Left ventricle myocardium inferior (tissue), 1 donor: ENCODE measurements at regions not wholly inside any gene's neighbourhood (a gene's known extent, or its start where the extent isn't known, plus 50 kb on each side); places are given as distances from the start of the nearest gene placed in this dataset.

ENCODE experiments used
- DNase-seq: peaks from one replicate; pipeline ENCODE4 v3.0.0-alpha.2; 2020
- H3K27ac ChIP-seq: fragments of 200-600 bp; replicated peaks from 2 replicates; pipeline ENCODE4 v1.8.0; 2021
- H3K27me3 ChIP-seq: fragments of 200-600 bp; 2 replicates; pipeline ENCODE4 v1.8.0; 2021; ENCODE audit warnings: low read depth
- H3K36me3 ChIP-seq: fragments of 200-600 bp; 2 replicates; pipeline ENCODE4 v1.8.0; 2021
- H3K4me1 ChIP-seq: fragments of 200-600 bp; 2 replicates; pipeline ENCODE4 v1.8.0; 2021
- H3K4me3 ChIP-seq: fragments of 200-600 bp; 2 replicates; pipeline ENCODE4 v1.8.0; 2021; ENCODE audit warnings: mild to moderate bottlenecking, moderate library complexity
- H3K9me3 ChIP-seq: fragments of 200-600 bp; replicated peaks from 2 replicates; pipeline ENCODE4 v1.8.0; 2021
- intact Hi-C: fragments of 100-400 bp; cut with micrococcal nuclease; formaldehyde crosslinking; loops from one replicate; pipeline ENCODE4 v1.11.0; 2022
- TF ChIP-seq, protein P1 (sequence below): fragments of 200-600 bp; IDR thresholded peaks from 2 replicates; pipeline ENCODE4 v1.8.0; 2021; ENCODE audit warnings: antibody characterized with exemption, mild to moderate bottlenecking, borderline replicate concordance
- donor health status: DM: no; HTN: yes; CAD: no; lungs with severe emphysema.

DNA sequence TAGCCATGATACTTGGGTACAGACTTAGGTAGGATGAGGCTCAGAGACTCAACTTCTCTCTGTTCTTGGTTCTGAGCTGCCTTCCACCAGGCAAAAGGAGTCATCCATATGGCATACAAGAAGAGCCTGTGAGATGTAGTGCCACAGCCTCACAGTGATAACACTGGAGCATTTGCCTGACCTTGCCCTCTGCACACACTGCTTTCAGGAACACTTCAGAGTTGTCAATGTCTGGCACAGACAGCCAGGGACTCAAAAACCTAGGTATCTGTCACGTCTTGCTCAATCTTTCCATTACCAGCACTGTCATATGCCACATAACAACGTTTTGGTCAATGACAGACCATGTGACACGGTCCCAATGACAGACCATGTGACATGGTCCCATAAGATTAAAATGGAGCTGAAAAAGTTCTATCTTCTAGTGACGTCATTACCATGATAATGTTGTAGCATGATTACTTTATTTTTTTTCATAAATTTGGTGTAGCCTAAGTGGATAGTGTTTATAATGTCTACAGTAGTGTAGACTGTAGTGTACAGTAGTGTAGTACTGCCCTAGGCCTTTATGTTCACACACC is 199.9 kb upstream of the CTTNBP2NL start:
- TF ChIP-seq, protein P1, sequence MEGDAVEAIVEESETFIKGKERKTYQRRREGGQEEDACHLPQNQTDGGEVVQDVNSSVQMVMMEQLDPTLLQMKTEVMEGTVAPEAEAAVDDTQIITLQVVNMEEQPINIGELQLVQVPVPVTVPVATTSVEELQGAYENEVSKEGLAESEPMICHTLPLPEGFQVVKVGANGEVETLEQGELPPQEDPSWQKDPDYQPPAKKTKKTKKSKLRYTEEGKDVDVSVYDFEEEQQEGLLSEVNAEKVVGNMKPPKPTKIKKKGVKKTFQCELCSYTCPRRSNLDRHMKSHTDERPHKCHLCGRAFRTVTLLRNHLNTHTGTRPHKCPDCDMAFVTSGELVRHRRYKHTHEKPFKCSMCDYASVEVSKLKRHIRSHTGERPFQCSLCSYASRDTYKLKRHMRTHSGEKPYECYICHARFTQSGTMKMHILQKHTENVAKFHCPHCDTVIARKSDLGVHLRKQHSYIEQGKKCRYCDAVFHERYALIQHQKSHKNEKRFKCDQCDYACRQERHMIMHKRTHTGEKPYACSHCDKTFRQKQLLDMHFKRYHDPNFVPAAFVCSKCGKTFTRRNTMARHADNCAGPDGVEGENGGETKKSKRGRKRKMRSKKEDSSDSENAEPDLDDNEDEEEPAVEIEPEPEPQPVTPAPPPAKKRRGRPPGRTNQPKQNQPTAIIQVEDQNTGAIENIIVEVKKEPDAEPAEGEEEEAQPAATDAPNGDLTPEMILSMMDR = no peak
- Histone ChIP-seq H3K27me3 (no peaks in the 10 kb centered on the region), H3K4me3 (no peak overlapping the region), H3K27ac (no peak overlapping the region), H3K36me3 (no peaks in the 10 kb centered on the region), H3K9me3 (peaks cover 25% of the 10 kb centered on the region), H3K4me1 (no peaks in the 10 kb centered on the region)
- intact Hi-C loops = no loop called here
- no peak for DNase-seq

DNA sequence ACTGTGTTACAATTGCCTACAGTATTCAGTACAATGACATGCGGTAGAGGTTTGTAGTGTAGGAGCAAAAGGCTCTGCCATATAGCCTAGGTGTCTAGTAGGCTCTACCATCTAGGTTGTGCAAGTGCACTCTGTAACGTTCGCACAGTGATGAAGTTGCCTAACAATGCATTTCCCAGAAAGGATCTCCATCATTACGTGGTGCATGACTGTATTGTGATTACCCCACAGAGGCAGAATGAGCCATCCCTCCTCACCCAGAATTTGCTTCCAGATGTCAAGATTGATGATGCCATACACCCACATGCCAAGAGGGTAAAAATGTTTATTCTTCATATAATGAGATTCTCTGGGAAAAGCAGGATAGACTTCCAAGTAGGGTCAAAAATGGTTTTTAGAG is 199.3 kb upstream of the CTTNBP2NL start:
- H3K4me1 ChIP-seq = no peaks in the 10 kb centered on the region
- TF ChIP-seq, protein P1 = no peak
- intact Hi-C loops = no loop called here
- H3K36me3 ChIP-seq = no peaks in the 10 kb centered on the region
- no peak for DNase-seq
- no peak overlapping the region for H3K4me3 ChIP-seq
- H3K27me3 ChIP-seq = no peaks in the 10 kb centered on the region
- H3K9me3 ChIP-seq = peaks cover 25% of the 10 kb centered on the region
- no peak overlapping the region for H3K27ac ChIP-seq

DNA sequence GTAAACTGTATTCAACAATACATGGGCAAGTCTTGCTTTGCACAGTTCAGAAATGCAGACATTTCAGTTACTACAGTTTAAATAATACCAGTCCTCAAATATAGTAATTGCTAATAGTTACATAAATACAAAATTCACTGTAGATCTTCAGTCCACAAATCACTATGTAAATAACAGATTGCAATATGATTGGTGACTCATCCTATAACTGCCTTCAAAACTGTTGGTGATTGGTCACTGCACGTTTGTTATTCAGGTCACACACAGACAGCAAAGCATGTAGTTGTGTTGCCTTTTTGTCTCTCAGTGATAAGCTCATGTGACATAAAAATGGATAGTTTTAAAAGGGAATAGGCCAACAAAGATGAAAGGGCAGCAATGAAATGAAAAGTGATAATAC is 186.5 kb upstream of the CTTNBP2NL start:
- intact Hi-C loops = no loop called here
- H3K4me3 ChIP-seq = no peak overlapping the region
- TF ChIP-seq, protein P1 = no peak
- H3K27me3 ChIP-seq = no peaks in the 10 kb centered on the region
- H3K4me1 ChIP-seq = no peaks in the 10 kb centered on the region
- no peaks in the 10 kb centered on the region for H3K36me3 ChIP-seq
- H3K9me3 ChIP-seq = peaks cover 38% of the 10 kb centered on the region
- DNase-seq = no peak
- no peak overlapping the region for H3K27ac ChIP-seq

DNA sequence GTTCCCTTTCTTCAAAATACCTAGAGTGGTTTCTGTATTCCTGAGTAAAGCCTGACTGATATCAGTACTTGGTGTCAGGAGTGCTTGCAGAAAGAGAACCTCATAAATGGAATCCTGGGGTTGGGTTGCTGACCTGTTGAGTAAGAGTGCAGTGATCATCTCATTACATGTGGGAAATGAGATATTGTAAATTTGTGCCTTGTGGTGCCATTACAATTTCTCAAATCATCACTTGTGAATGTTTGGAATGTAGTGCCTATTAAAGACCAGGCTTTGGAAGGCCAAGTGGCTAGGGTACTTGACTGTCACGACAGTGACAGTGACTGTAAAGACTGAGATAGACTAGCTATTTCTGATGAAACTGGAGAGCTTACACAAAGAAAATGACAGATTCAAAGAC is 176.7 kb upstream of the CTTNBP2NL start:
- Histone ChIP-seq H3K4me3 (no peak overlapping the region), H3K9me3 (peaks cover 9% of the 10 kb centered on the region), H3K36me3 (no peaks in the 10 kb centered on the region), H3K27me3 (no peaks in the 10 kb centered on the region), H3K27ac (no peak overlapping the region), H3K4me1 (no peaks in the 10 kb centered on the region)
- no peak for DNase-seq
- TF ChIP-seq, protein P1 = no peak
- intact Hi-C loops = no loop called here

DNA sequence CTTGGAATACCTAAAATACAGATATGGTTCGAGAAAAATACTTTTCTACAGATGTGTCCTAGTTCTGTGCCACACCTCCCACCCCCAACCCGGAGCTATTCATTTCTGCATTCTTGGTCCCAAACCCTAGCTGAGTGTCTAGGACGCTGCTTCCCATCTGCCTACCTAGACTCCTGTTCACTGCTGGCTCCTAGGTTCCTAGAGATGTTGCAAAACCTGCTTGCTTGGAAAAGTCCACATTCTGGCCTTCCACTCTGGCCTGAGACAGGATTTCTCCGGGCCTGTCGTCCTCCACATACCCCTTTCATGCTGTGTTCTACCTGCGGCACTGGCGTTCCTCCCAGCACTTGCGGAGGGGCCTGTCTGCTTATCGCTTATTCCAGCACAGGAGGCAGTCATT is 165.8 kb upstream of the CTTNBP2NL start:
- peaks cover 4% of the 10 kb centered on the region for H3K4me1 ChIP-seq
- TF ChIP-seq, protein P1 = no peak
- H3K4me3 ChIP-seq = no peak overlapping the region
- H3K9me3 ChIP-seq = peaks cover 28% of the 10 kb centered on the region
- no peak overlapping the region for H3K27ac ChIP-seq
- intact Hi-C loops = no loop called here
- H3K36me3 ChIP-seq = peaks cover 22% of the 10 kb centered on the region
- no peak for DNase-seq
- no peaks in the 10 kb centered on the region for H3K27me3 ChIP-seq

DNA sequence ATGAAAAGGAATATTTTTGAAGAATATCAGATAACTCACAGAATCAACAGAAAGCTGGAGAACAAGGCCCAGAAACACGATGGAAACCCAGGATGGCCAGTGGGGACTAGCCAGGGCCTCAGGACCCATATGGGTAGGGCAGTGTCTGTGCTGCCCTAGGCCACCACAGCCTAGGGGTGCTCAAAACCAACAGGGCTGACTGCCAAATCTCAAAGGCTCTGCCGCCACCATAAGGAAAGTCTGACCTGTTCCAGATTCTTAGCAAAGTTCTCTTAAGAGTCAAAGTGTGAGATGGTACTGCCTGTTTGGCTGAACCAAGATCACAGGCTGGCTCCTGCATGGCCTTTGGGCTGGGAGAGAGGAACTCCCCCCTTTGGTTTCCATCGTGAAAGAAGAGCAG is 164.7 kb upstream of the CTTNBP2NL start:
- Histone ChIP-seq H3K4me1 (peaks cover 4% of the 10 kb centered on the region), H3K36me3 (peaks cover 22% of the 10 kb centered on the region), H3K4me3 (no peak overlapping the region), H3K27ac (no peak overlapping the region), H3K9me3 (peaks cover 28% of the 10 kb centered on the region), H3K27me3 (no peaks in the 10 kb centered on the region)
- DNase-seq = no peak
- TF ChIP-seq, protein P1 = no peak
- intact Hi-C loops = no loop called here
